ENCODE measurements at regions not wholly inside any gene's neighbourhood (a gene's known extent, or its start where the extent isn't known, plus 50 kb on each side); places are given as distances from the start of the nearest gene placed in this dataset.
"Not testable (repeated sequence)": the region's sequence is repeated elsewhere in the genome, so short reads cannot be mapped to it uniquely, and the experiment has no call there.

GRCh38 chr1:111063595-111063994 is 76.3 kb downstream of the DRAM2 start:
- DNase-seq (ENCODE audit: low read depth in 3 of 3): no peak

- DNase-seq (ENCODE audit: low read depth in 3 of 3): no peak
These were observed 77.3 kb downstream of the DRAM2 start for GRCh38 chr1:111062624-111063023.

GRCh38 chr1:111062081-111062480 is 77.8 kb downstream of the DRAM2 start:
- DNase-seq (ENCODE audit: low read depth in 3 of 3): no peak

GRCh38 chr1:111054656-111055055 is 85.2 kb downstream of the DRAM2 start:
- DNase-seq (ENCODE audit: low read depth in 3 of 3): no peak

- DNase-seq (ENCODE audit: low read depth in 3 of 3): no peak
These were observed 87.6 kb downstream of the DRAM2 start for GRCh38 chr1:111052246-111052645.

GRCh38 chr1:111048253-111048652 is 84.5 kb upstream of the LRIF1 start:
- not testable (repeated sequence) for DNase-seq (ENCODE audit: low read depth in 3 of 3)

- DNase-seq (ENCODE audit: low read depth in 3 of 3): no peak
These were observed 81.5 kb upstream of the LRIF1 start for GRCh38 chr1:111045033-111045722.

- peak in 1 of 3 experiments; percentile 42 for DNase-seq (ENCODE audit: low read depth in 3 of 3)
These were observed 68.7 kb upstream of the LRIF1 start for GRCh38 chr1:111032295-111032897.

- peak; percentile 16 to 45 (median 29) for DNase-seq (ENCODE audit: low read depth in 3 of 3)
These were observed 66.9 kb upstream of the LRIF1 start for GRCh38 chr1:111030590-111030989.

GRCh38 chr1:111025109-111025508 is 61.4 kb upstream of the LRIF1 start:
- no peak for DNase-seq (ENCODE audit: low read depth in 3 of 3)

- no peak for DNase-seq (ENCODE audit: low read depth in 3 of 3)
These were observed 51.5 kb upstream of the LRIF1 start for GRCh38 chr1:111015222-111015621.

Measured in stimulated activated CD4-positive, alpha-beta T cell treated with anti-CD3 and anti-CD28 coated beads, TNF-alpha, amount 100 ng/mL, for 24 hours (primary cell).